ENCODE measurements at regions not wholly inside any gene's neighbourhood (a gene's known extent, or its start where the extent isn't known, plus 50 kb on each side); places are given as distances from the start of the nearest gene placed in this dataset.
"Not testable (repeated sequence)": the region's sequence is repeated elsewhere in the genome, so short reads cannot be mapped to it uniquely, and the experiment has no call there.

GRCh38 chr12:43252585-43252984 lies 299.4 kb downstream of the ADAMTS20 start:
- no peak for DNase-seq (ENCODE audit: low spot score)

GRCh38 chr12:43245947-43246346 lies 306.1 kb downstream of the ADAMTS20 start:
- DNase-seq (ENCODE audit: low spot score): no peak

- DNase-seq (ENCODE audit: low spot score): no peak
These were observed 310.0 kb downstream of the ADAMTS20 start for GRCh38 chr12:43241986-43242385.

GRCh38 chr12:43238281-43238680 lies 313.7 kb downstream of the ADAMTS20 start:
- no peak for DNase-seq (ENCODE audit: low spot score)

GRCh38 chr12:43237238-43237879 lies 314.6 kb downstream of the ADAMTS20 start:
- DNase-seq (ENCODE audit: low spot score): no peak

GRCh38 chr12:43235721-43236120 lies 316.3 kb downstream of the ADAMTS20 start:
- DNase-seq (ENCODE audit: low spot score): no peak

GRCh38 chr12:43233861-43234260 lies 318.1 kb downstream of the ADAMTS20 start:
- no peak for DNase-seq (ENCODE audit: low spot score)

GRCh38 chr12:43226151-43226550 lies 325.9 kb downstream of the ADAMTS20 start:
- no peak for DNase-seq (ENCODE audit: low spot score)

- not testable (repeated sequence) for DNase-seq (ENCODE audit: low spot score)
These were observed 327.7 kb downstream of the ADAMTS20 start for GRCh38 chr12:43224190-43224805.

- DNase-seq (ENCODE audit: low spot score): no peak
These were observed 329.2 kb downstream of the ADAMTS20 start for GRCh38 chr12:43222796-43223195.

GRCh38 chr12:43221216-43221615 lies 330.8 kb downstream of the ADAMTS20 start:
- no peak for DNase-seq (ENCODE audit: low spot score)

GRCh38 chr12:43216490-43216889 lies 335.5 kb downstream of the ADAMTS20 start:
- no peak for DNase-seq (ENCODE audit: low spot score)

GRCh38 chr12:43214166-43214565 lies 337.8 kb downstream of the ADAMTS20 start:
- DNase-seq (ENCODE audit: low spot score): no peak

GRCh38 chr12:43213608-43214007 lies 338.4 kb downstream of the ADAMTS20 start:
- DNase-seq (ENCODE audit: low spot score): no peak

- DNase-seq (ENCODE audit: low spot score): no peak
These were observed 341.4 kb downstream of the ADAMTS20 start for GRCh38 chr12:43210485-43211192.

GRCh38 chr12:43208627-43209026 lies 343.4 kb downstream of the ADAMTS20 start:
- no peak for DNase-seq (ENCODE audit: low spot score)

GRCh38 chr12:43208221-43208620 lies 343.8 kb downstream of the ADAMTS20 start:
- DNase-seq (ENCODE audit: low spot score): no peak

- DNase-seq (ENCODE audit: low spot score): no peak
These were observed 345.6 kb downstream of the ADAMTS20 start for GRCh38 chr12:43206396-43206795.

- DNase-seq (ENCODE audit: low spot score): no peak
These were observed 353.4 kb downstream of the ADAMTS20 start for GRCh38 chr12:43198608-43199007.

- DNase-seq (ENCODE audit: low spot score): no peak
These were observed 355.6 kb downstream of the ADAMTS20 start for GRCh38 chr12:43196268-43196907.

GRCh38 chr12:43193096-43193495 lies 358.9 kb downstream of the ADAMTS20 start:
- not testable (repeated sequence) for DNase-seq (ENCODE audit: low spot score)

- not testable (repeated sequence) for DNase-seq (ENCODE audit: low spot score)
These were observed 359.6 kb downstream of the ADAMTS20 start for GRCh38 chr12:43192442-43192841.

- no peak for DNase-seq (ENCODE audit: low spot score)
These were observed 371.8 kb downstream of the ADAMTS20 start for GRCh38 chr12:43180242-43180641.

All from LoVo (cell line).